Glutamatergic neuron (in vitro differentiated cells): ENCODE measurements at regions not wholly inside any gene's neighbourhood (a gene's known extent, or its start where the extent isn't known, plus 50 kb on each side); places are given as distances from the start of the nearest gene placed in this dataset.

Experiments
- DNase-seq: peaks from one replicate; pipeline ENCODE4 v3.0.0; 2022
- H3K27ac Mint-ChIP-seq: one replicate; pipeline ENCODE4 v1.8.0; 2020; ENCODE audit warnings: mild to moderate bottlenecking, mixed read lengths, inconsistent platforms; ENCODE audit not compliant: unreplicated experiment
- H3K27me3 Mint-ChIP-seq: one replicate; pipeline ENCODE4 v1.8.0; 2020; ENCODE audit warnings: mild to moderate bottlenecking, moderate library complexity, mixed read lengths, inconsistent platforms; ENCODE audit not compliant: unreplicated experiment
- H3K36me3 Mint-ChIP-seq: one replicate; pipeline ENCODE4 v1.8.0; 2020; ENCODE audit warnings: mild to moderate bottlenecking, mixed read lengths, inconsistent platforms; ENCODE audit not compliant: unreplicated experiment
- H3K4me1 Mint-ChIP-seq: one replicate; pipeline ENCODE4 v1.8.0; 2020; ENCODE audit warnings: mild to moderate bottlenecking, low read depth, mixed read lengths, inconsistent platforms; ENCODE audit not compliant: unreplicated experiment
- H3K4me3 Mint-ChIP-seq: one replicate; pipeline ENCODE4 v1.8.0; 2020; ENCODE audit warnings: mild to moderate bottlenecking, mixed read lengths, inconsistent platforms; ENCODE audit not compliant: unreplicated experiment
- H3K9me3 Mint-ChIP-seq: one replicate; pipeline ENCODE4 v1.8.0; 2020; ENCODE audit warnings: mild to moderate bottlenecking, moderate library complexity, mixed read lengths, inconsistent platforms; ENCODE audit not compliant: unreplicated experiment
- TF ChIP-seq, protein P1 (sequence below): fragments of 200-600 bp; sonication (generic); IDR thresholded peaks from one replicate; pipeline ENCODE4 v1.5.0; 2021; ENCODE audit not compliant: partially characterized antibody, unreplicated experiment

DNA sequence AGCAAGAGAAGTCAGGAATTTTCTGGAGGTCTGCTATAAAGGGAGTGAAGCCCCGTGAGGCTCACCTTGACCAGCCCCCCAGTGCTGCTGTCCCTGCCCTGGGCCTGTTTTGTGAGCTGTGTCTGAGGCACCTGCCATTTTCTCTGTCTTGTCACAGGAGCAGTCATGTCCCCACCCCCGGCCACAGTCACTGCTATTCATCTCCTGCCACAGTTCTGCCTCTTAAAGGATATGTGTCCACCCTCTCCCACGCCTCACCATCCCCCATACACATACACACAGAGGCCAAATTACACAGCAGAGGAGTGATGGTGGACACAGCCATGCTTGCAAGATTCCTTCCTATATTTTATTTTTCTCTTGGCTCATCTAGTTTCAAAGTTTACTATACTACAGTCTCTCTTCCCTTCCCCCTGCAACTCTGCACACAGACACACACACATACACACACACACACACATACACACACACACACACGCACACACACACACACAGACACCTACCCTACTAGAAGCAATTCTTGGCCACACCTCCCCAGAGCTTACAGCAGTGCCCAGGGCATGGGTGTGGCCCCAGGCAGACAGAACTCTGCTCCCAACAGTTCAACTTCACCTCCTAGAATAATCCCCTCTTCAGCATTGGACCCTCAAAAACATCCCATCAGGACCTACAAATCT lies 68.7 kb upstream of the TAB2 start:
- TF ChIP-seq, protein P1, sequence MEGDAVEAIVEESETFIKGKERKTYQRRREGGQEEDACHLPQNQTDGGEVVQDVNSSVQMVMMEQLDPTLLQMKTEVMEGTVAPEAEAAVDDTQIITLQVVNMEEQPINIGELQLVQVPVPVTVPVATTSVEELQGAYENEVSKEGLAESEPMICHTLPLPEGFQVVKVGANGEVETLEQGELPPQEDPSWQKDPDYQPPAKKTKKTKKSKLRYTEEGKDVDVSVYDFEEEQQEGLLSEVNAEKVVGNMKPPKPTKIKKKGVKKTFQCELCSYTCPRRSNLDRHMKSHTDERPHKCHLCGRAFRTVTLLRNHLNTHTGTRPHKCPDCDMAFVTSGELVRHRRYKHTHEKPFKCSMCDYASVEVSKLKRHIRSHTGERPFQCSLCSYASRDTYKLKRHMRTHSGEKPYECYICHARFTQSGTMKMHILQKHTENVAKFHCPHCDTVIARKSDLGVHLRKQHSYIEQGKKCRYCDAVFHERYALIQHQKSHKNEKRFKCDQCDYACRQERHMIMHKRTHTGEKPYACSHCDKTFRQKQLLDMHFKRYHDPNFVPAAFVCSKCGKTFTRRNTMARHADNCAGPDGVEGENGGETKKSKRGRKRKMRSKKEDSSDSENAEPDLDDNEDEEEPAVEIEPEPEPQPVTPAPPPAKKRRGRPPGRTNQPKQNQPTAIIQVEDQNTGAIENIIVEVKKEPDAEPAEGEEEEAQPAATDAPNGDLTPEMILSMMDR: no peak
- Mint-ChIP-seq H3K4me1 (no peaks in the 10 kb centered on the region), H3K9me3 (peaks cover 5% of the 10 kb centered on the region), H3K27me3 (no peaks in the 10 kb centered on the region), H3K4me3 (no peak overlapping the region), H3K36me3 (peaks cover 7% of the 10 kb centered on the region), H3K27ac (no peak overlapping the region)
- no peak for DNase-seq

DNA sequence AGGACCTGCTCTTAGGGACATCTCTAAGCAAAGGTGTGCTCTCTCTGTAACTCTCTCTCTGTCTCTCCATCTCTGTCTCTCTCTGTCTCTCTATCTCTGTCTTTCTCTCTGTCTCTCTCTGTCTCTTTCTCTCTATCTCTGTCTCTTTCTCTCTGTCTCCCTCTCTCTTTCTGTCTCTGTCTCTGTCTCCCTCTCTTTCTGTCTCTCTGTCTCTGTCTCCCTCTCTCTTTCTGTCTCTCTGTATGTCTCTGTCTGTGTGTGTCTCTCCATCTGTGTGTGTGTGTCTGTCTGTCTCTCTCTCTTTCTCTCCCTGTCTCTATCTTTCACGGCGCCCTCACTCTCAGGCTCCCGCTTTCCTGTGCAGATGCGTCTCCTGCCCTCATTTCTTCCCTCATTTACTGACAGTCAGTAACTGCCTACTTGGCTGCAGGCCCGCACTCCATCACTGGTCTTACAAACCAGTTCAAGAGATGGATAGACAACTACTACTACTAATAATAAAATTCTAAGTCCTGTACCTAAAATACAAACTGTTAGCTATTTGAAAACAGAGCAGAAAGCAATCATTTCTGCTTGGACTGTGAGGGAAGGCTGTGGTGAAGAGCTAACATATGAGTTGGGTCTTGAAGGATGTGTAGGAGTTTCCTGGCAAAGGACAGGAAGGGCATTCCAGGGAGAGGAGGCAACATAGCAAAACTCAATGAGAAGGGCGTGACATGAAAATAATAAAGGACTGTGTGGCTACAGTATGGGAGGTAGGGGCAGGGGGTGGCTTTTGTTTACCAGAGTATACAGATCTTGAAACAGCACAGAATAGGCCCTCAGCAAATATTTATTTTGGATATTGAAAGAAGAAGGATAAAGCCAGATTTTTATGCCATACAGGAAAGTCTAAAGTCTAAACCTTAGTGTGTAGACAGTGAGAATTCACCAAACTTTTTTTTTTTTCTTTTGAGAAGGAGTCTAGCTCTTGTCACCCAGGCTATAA lies 67.8 kb upstream of the TAB2 start:
- no peak overlapping the region for H3K4me3 Mint-ChIP-seq
- H3K4me1 Mint-ChIP-seq: no peaks in the 10 kb centered on the region
- no peaks in the 10 kb centered on the region for H3K27me3 Mint-ChIP-seq
- H3K36me3 Mint-ChIP-seq: peaks cover 7% of the 10 kb centered on the region
- H3K9me3 Mint-ChIP-seq: peaks cover 5% of the 10 kb centered on the region
- TF ChIP-seq, protein P1: no peak
- no peak for DNase-seq
- no peak overlapping the region for H3K27ac Mint-ChIP-seq

DNA sequence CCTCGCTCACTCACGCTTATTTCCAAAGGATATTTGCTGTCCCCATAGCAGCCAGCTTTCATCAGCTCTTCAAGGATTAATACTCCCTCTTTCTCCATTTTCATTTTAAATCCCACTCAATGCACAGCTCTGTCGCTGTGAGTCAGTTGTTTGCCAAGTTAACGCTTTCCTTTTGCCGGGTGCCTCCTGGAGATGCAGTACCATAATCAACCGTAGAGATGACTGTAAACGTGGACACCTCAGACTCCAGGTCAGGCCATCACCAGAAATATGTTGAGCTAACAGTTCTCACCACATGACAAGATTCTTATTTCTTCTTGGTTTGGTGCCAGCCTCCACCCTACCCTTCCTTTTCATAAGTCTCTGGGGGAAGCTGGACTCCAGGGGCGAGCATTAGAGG lies 66.6 kb upstream of the TAB2 start:
- Mint-ChIP-seq H3K4me3 (no peak overlapping the region), H3K27ac (no peak overlapping the region), H3K36me3 (peaks cover 7% of the 10 kb centered on the region), H3K9me3 (peaks cover 5% of the 10 kb centered on the region), H3K4me1 (no peaks in the 10 kb centered on the region), H3K27me3 (peaks cover 2% of the 10 kb centered on the region)
- TF ChIP-seq, protein P1: no peak
- no peak for DNase-seq

DNA sequence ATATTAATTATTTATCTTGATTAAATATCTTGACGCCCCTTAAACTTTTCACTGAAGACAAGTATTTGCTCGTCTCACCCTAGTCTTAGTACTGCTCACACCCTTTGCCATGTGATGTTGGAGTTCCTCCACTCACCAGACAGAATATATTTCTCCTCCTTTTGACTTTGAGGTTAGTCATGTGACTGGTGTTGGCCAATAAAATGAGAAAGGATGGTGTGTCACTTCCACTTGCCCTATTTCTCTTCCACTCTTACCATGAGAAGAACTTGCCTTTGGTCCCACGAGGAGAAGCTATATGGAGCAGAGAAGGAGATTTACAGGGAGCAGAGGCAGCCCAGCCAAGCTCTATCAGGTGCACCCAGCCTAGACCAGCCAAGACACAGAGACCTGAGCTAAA lies 64.9 kb upstream of the TAB2 start:
- H3K4me3 Mint-ChIP-seq: no peak overlapping the region
- H3K36me3 Mint-ChIP-seq: peaks cover 7% of the 10 kb centered on the region
- no peak for DNase-seq
- H3K4me1 Mint-ChIP-seq: peaks cover 1% of the 10 kb centered on the region
- peaks cover 2% of the 10 kb centered on the region for H3K27me3 Mint-ChIP-seq
- H3K9me3 Mint-ChIP-seq: peaks cover 5% of the 10 kb centered on the region
- TF ChIP-seq, protein P1: no peak
- H3K27ac Mint-ChIP-seq: no peak overlapping the region

DNA sequence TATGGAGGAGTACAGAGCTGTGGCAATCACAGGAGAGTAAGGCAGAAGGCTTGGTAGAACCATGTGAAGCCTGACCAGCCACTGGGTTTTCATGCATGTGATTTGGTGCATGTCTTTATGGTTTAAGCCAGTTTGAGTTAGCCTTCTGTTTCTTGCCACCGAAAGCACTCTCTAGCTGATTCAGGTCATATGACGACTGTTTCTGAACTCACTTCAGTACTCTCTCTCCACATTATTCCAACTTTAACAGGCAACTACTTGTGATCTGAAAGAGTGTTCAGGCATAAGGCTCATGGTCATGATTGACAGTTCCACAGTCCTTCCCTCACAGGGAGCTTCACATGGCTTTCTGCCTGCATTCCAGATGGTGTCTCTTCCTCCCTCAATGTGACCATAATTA lies 63.3 kb upstream of the TAB2 start:
- no peak for DNase-seq
- Mint-ChIP-seq H3K27ac (no peak overlapping the region), H3K27me3 (peaks cover 2% of the 10 kb centered on the region), H3K4me3 (no peak overlapping the region), H3K9me3 (peaks cover 5% of the 10 kb centered on the region), H3K4me1 (peaks cover 3% of the 10 kb centered on the region), H3K36me3 (peaks cover 7% of the 10 kb centered on the region)
- TF ChIP-seq, protein P1: no peak
